ENCODE measurements at regions not wholly inside any gene's neighbourhood (a gene's known extent, or its start where the extent isn't known, plus 50 kb on each side); places are given as distances from the start of the nearest gene placed in this dataset.

- no peak overlapping the region for H3K4me2 ChIP-seq
- no peaks in the 10 kb centered on the region for H3K4me1 ChIP-seq
- no peaks in the 10 kb centered on the region for H3K9me3 ChIP-seq
- ChIA-PET POLR2A (no interaction called here), CTCF (no interaction called here)
- TF ChIP-seq PBX3 (IDR thresholded peaks at IDR 0.05) (no peak), E2F6 (IDR thresholded peaks at IDR 0.05; ENCODE audit: borderline replicate concordance, low read depth) (no peak), ELK1 (IDR thresholded peaks at IDR 0.05; ENCODE audit: low read depth, low read length) (no peak), NPAS2 (CRISPR knock-in tag; IDR thresholded peaks at IDR 0.05; ENCODE audit: borderline replicate concordance) (no peak), KDM5A (IDR thresholded peaks at IDR 0.05) (no peak), ATOH8 (CRISPR knock-in tag; IDR thresholded peaks at IDR 0.05; ENCODE audit: low read depth) (no peak), TFCP2L1 (CRISPR knock-in tag; IDR thresholded peaks at IDR 0.05) (no peak), FOSL2 (IDR thresholded peaks at IDR 0.05) (no peak), FOSL2 (CRISPR knock-in tag; IDR thresholded peaks at IDR 0.05) (no peak), ZFP36 (IDR thresholded peaks at IDR 0.05; ENCODE audit: borderline replicate concordance, partially characterized antibody) (no peak), CBX8 (IDR thresholded peaks at IDR 0.05) (no peak), BHLHE40 (IDR thresholded peaks at IDR 0.05; ENCODE audit: low read depth, low read length) (no peak), MAFK (IDR thresholded peaks at IDR 0.05; ENCODE audit: partially characterized antibody) (no peak), MYC (IDR thresholded peaks at IDR 0.05; ENCODE audit: borderline replicate concordance, low read length) (no peak), HOXB13 (CRISPR knock-in tag; IDR thresholded peaks at IDR 0.05; ENCODE audit: low read depth) (no peak)
- no peak overlapping the region for H3K4me3 ChIP-seq
- H3K27ac ChIP-seq, result no peak overlapping the region
- FAIRE-seq (no peak), DNase-seq (ENCODE audit: low read depth in 1 of 2, low spot score in 1 of 2) (no peak), ATAC-seq (no peak)
Observed at GRCh38 chr10:107942826-107943225, 778.3 kb upstream of the SORCS1 start.

- no peak overlapping the region for H3K27ac ChIP-seq
- H3K4me1 ChIP-seq, result no peaks in the 10 kb centered on the region
- no peak overlapping the region for H3K4me2 ChIP-seq
- H3K4me3 ChIP-seq, result no peak overlapping the region
- TF ChIP-seq GATA3 (IDR thresholded peaks at IDR 0.05; ENCODE audit: borderline replicate concordance), result no peak
- no peak for TF ChIP-seq HEYL (CRISPR knock-in tag; IDR thresholded peaks at IDR 0.05)
- ATAC-seq (no peak), DNase-seq (ENCODE audit: low read depth in 1 of 2, low spot score in 1 of 2) (no peak), FAIRE-seq (no peak)
- WGBS (ENCODE audit: missing lambda C conversion rate), result 31% methylated on average over 2 of the region's 2 CpGs
- CTCF ChIA-PET, result no interaction called here
- H3K9me3 ChIP-seq, result no peaks in the 10 kb centered on the region
- POLR2A ChIA-PET, result no interaction called here
Observed at GRCh38 chr10:107933076-107933475, 768.6 kb upstream of the SORCS1 start.

- ChIA-PET POLR2A (no interaction called here), CTCF (no interaction called here)
- Histone ChIP-seq H3K4me2 (no peak overlapping the region), H3K4me3 (no peak overlapping the region), H3K4me1 (no peaks in the 10 kb centered on the region), H3K9me3 (no peaks in the 10 kb centered on the region), H3K27ac (no peak overlapping the region)
- ATAC-seq, result no peak
- 0% methylated on average over 1 of the region's 1 CpG for WGBS (ENCODE audit: missing lambda C conversion rate)
- FAIRE-seq, result no peak
- no peak for DNase-seq (ENCODE audit: low read depth in 1 of 2, low spot score in 1 of 2)
- no peak for TF ChIP-seq NFE2L2 (conservative IDR thresholded peaks at IDR 0.05; ENCODE audit: low read length)
- no peak for TF ChIP-seq E2F6 (IDR thresholded peaks at IDR 0.05; ENCODE audit: borderline replicate concordance, low read depth)
- no peak for TF ChIP-seq CHD4 (IDR thresholded peaks at IDR 0.05; ENCODE audit: borderline replicate concordance)
- TF ChIP-seq ELK1 (IDR thresholded peaks at IDR 0.05; ENCODE audit: low read depth, low read length), result no peak
- TF ChIP-seq MAZ (IDR thresholded peaks at IDR 0.05; ENCODE audit: borderline replicate concordance, low read depth, low read length), result no peak
- TF ChIP-seq JUNB (IDR thresholded peaks at IDR 0.05), result no peak
- TF ChIP-seq HEYL (CRISPR knock-in tag; IDR thresholded peaks at IDR 0.05), result no peak
- no peak for TF ChIP-seq JUN (IDR thresholded peaks at IDR 0.05)
- no peak for TF ChIP-seq RAD21 (conservative IDR thresholded peaks at IDR 0.05 in 1 of 2, IDR thresholded peaks at IDR 0.05 in 1 of 2)
- TF ChIP-seq PBX3 (IDR thresholded peaks at IDR 0.05), result no peak
- TF ChIP-seq RARB (CRISPR knock-in tag; IDR thresholded peaks at IDR 0.05), result no peak
- TF ChIP-seq SREBF2 (IDR thresholded peaks at IDR 0.05), result no peak
- TF ChIP-seq ZFP36 (IDR thresholded peaks at IDR 0.05; ENCODE audit: borderline replicate concordance, partially characterized antibody), result no peak
- no peak for TF ChIP-seq HDAC2 (IDR thresholded peaks at IDR 0.05)
- TF ChIP-seq SMC3 (IDR thresholded peaks at IDR 0.05), result no peak
- no peak for TF ChIP-seq FOSB (CRISPR knock-in tag; IDR thresholded peaks at IDR 0.05)
- no peak for TF ChIP-seq MYC (IDR thresholded peaks at IDR 0.05; ENCODE audit: borderline replicate concordance, low read length)
- TF ChIP-seq POLR2AphosphoS2 (conservative IDR thresholded peaks at IDR 0.05; ENCODE audit: low read length), result no peak
Observed at GRCh38 chr10:107931808-107932207, 767.3 kb upstream of the SORCS1 start.
